Right renal cortex interstitium (tissue), 3 donors: ENCODE measurements at regions not wholly inside any gene's neighbourhood (a gene's known extent, or its start where the extent isn't known, plus 50 kb on each side); places are given as distances from the start of the nearest gene placed in this dataset.

Source experiments
- DNase-seq, 3 donors: peaks; one replicate each; pipeline ENCODE4 v3.0.0-alpha.2; 2013; ENCODE audit warnings: low read depth in 3 of 3, low spot score in 2 of 3

DNA sequence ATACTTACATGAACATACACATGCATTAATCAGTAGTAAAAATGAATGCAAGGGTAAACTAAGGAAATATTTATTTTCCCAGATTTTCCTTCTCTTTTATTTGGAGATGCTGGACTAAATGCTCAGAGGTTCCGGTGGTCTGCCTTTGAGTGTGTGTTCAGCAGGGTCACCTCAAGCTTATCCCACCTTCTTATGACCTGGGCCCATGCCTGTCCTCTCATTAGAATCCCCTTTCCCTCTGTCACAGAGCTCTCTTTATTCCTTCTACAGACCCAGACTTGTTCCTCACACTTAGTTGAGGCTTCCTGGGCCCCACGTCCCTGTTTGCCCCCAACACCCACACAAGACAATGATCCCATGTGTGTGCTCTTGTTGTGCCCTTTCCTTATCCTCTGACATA is 61.6 kb upstream of the TOP3B start:
- no peak for DNase-seq

DNA sequence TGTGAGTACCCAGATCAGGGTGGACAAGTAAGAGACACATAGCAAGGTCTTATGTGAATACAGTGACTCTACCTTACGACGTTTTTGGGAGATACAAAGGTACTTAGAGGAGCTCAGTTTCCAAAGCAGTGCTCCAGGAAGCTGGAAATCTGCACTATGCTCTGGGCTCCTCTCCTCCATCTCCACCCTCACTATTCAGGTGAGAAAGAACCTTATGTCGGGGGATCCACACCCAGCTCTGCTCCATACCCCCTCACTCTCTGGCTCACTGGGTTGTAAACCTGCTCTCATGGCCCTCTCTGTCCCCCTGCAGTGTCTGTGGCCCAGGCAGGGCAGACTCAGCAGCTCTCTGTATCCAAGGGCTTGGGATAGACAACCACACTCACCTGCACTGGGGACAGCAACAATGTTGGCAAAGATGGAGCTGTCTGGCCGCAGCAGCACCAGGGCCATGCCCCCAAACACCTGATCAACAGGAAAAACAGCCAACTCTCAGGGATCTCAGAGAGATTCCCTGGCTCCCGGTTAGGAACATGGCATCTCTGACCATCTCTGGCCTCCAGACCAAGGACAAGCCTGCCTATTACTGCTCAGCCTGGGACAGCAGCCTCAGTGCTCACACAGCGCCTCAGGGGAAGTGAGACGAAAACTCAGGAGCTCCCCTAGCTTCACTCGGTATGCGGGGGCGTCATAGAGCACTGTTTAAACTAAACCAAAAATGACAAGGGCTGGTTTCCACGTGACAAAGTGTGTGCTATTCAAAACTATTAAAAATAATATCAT is 60.9 kb upstream of the TOP3B start:
- DNase-seq = no peak

DNA sequence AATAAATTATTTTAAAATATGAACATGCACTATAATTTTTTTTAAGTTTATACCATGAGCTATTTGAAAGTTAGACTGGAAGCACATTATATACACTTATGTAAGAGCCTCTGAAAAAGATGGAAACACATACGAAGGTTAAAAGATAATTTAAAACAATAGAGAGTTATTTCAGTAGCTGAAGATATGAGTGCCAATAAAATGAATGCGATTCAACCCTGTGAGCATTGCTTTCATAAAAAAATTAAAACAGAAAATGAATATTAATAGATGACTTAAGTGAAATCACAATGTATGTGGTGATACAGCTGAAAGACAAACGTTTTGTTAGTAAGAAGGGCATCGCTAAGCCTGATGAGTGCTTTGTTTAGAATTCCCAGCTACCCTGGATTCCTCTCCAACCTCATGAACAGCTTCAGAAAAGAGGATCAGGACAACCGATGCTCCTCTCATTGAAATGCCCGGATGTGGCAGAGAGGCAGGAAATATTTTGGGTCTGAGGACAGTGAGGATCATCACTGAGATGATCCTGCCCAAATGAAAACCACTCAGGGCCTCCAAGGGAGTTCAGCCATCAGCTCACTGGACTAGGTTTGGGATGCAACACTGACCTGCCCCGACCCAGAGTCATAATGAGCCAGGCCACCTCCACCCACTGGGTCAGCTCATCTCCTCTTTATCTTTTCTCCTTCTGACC is 60.2 kb upstream of the TOP3B start:
- no peak for DNase-seq

DNA sequence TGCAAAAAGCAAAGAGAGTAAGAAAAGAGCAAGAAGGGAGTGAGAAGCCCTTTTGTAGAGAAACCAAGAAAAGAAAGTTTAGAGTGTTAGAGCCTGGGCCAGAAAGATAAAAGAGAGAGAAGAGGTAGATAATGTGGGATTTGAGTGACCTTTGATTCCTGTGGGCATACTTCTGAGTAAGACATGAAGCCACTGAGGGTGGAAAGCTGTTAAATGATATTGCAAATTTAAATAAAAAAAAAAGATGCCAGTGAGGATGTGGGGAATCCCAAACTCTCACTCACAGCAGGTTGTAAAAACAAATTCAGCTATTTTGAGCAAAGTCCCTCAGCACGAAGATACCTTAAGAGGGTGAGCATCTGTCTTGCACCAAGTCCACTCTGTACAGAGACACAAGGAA is 59.4 kb upstream of the TOP3B start:
- no peak for DNase-seq

DNA sequence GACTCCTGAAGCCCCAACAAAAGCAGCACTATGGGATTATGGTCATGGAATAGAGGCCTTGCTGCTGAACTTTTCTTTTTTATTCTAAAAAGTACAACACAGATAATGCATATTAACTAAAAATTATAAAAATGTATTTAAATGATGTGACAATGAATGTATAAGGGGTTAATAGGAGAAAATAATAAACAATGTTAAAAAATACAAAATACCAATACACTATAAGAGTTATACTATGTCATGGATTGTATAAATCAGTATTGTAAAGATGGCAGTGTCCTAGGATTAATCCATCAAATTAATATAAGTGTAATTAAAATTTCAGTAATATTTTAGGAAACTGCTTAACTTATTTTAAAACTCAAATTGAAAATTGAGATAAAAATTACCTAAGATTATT is 58.3 kb upstream of the TOP3B start:
- no peak for DNase-seq

DNA sequence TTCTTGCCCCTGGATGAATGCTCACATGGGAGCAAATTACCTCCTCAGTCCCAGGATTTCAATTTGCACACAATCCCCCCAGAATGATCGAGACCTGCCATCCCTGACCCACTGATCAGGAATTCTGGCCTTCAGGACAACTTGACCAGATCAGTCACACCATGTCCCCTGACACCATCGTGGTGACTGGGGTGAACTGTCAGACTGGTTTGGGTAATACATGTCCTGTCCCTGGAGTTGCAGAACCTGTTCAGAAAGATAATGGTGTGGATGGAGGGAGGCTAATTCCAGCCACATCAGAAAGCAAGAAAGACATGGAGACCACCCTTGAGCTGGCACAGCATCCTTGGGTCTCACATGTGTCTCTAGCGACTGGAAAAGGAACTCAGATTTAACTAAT is 57.9 kb upstream of the TOP3B start:
- DNase-seq = no peak

DNA sequence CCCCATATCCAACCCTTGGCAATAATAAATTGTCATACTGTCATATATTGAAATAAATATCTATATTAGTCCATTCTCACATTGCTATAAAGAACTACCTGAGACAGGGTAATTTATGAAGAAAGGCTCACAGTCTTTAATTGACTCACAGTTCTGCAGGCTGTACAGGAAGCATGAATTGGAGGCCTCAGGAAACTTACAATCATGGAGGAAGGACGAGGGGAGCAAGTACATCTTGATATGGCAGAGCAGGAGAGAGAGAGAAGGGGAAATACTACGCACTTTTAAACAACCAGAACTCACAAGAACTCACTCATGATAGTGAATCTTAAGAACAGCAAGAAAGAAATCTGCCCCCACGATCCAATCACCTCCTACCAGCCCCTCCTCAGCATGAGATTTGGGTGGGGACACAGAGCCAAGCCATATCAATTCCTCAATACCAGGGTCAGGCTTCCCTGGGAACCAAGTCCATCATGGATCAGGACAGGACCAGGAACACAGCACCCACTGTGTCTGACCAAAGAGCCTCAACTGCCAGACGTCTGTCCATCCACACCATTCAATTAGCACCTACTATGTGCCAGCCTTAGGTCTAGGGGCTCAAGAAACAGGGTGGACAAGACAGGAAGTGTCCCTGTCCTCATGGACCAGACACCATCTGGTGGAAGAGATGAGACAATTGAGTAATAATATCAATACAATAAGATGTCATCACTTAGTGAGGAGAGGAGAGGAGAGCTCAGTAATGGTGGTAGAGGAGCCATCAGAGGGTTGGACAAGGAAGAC is 56.9 kb upstream of the TOP3B start:
- no peak for DNase-seq

DNA sequence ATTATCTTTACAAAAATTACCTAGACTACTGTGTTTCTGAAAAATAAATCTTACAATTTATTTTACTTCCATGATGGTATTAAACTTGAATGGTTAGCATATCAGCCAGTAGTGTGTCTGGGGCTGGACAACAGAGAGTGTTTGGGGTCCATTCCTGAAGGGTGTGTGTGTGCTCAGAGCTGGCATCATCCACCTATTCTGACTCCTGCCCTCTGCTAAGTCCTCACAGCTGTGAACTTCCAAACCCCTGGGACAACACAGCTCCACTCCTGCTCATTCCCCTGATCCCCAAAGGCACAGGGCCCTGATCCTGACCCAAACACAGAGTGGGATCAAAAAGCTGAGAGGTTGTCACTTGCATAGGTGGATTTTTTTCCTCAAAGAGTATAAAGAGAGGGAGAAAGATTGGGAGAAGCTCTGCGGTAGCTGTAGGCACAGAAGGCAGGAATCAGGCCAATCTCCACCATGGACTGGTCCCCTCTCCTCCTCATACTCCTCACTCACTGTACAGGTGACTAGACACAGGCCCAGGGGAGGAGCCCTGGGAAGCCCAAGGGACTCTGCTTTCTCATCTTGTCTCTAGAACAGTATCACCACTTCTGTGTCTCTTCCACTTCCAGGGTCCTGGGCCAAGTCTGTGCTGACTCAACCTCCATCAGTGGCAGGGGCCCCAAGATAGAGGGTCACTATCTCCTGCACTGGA is 55.7 kb upstream of the TOP3B start:
- DNase-seq = no peak

DNA sequence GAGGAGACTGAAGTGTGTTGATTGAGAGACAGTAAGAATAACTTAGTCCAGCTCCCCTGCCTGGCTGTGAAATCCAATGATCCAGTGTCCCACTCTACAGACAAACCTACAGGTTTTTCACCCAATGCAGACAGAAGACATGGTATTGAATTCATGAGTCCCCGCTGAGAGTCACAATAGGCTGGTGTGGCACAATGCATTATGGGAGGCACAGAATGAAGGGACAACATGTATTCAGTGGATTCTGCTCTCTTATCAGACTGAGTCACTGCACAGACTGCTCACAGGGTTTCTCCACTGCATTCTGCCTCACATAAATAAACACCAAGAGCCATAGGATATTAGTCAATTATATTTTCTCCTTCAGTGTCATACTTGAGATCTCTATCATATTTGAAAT is 55.2 kb upstream of the TOP3B start:
- DNase-seq = no peak

DNA sequence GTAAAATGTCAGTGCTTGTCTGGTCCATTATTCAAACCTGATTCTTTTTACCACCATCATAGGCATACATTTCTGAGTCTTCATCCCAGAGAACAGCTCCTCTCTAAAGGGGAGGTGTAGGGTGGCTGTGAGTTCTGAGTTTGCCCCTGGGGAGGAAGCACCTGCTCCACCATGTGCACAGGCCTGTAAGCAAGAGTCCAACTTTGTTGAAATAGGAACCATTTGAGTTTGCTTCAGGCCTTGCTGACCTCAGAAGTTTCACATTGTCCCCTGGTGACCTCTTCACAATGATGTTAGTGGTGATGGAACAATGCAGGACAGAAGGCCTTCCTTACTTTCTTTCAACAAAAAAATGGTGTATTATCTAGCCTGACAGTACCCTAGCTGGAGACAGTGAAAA is 54.6 kb upstream of the TOP3B start:
- DNase-seq = no peak

DNA sequence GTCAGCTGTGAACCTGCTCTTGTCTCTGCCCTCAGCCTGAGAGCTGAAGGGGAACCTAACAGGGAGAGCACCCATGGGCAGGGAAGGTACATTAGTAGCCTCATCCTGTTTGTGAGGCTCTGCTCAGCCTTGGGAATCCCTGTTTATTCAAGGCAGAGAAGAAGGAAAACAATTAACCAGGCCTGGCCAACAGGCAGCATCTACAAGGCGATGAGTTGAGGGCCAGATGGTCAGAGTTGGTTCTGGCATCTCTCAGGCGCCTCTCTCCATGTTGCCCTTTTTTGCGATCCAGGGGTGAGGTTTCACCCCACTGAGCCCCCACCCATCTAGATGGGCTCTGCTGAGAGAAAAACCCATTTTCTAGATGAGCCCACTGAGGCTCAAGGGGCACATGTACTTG is 54.0 kb upstream of the TOP3B start:
- no peak for DNase-seq

DNA sequence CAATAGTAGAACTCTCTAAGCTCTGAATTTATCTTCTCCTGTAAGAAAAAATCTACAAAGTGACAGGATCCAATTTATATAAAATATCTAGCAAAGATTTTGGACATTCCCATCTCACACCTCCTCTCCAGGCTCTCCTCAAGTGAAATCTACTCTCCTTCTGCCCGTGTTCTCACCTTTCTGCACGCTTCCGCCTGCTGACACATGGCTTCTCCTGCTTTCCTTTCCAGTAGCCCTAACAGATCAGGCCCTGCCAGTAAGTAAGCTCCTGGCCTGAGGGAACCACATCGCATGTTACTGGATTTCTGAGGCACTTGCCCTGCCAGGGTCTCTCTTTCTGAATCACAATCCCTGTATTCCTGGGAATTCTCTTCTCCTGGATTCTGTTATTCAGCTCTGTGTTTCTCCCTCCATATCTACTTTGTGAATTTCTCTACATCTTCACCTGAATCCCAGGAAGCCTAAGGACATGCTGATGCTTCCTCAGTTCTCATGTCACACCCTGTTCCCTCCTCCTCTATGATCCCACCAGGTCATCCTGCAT is 53.3 kb upstream of the TOP3B start:
- no peak for DNase-seq

DNA sequence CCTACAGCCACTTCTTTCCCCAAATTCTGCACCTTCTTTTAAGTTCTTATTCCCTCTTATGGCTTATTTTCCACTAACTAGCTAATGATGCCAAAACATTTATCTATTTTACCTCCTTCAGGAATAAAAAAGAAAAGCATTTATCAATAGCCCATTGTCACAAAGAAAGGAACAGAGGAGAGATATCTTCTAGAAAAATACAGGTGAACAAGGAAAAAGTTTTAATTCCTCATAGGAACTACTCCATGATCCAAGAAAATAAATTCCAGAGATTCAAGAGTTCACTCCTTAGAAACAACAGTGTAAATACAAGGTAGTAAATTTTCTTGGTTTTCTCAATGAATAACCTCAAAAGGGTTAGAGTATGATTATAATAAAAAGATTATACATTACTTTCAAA is 52.6 kb upstream of the TOP3B start:
- DNase-seq = no peak

DNA sequence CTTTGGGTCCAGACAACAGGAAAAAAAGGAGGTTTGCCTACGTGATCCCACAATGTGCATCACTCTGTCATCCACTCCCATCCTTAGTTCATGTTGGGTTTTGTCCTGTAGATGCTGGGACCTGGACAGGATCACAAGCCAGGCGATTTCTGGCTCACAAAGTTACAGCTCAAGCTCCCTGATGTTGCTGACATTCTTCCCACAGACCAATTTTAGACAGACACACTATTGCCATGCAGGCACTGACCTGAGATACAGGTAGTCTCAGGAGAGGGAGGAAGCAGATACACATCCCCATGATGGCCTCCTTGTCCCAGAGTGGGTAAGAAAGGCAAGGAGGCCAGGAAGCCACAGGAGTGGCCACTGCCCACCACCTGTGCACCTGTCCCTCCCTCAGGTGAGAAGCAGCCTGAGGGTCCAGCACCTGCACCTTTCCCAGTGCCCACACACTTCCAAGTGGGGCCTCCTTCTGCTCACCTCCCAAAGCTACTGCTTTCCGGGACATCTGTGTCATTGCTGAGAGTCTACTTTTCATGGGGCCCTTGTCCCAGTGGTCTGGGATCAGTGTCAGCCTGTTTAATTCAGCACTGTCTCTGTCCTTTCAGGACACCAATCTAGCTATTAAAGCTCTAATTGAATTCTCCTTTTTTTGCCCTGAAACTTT is 52.0 kb upstream of the TOP3B start:
- DNase-seq = no peak

DNA sequence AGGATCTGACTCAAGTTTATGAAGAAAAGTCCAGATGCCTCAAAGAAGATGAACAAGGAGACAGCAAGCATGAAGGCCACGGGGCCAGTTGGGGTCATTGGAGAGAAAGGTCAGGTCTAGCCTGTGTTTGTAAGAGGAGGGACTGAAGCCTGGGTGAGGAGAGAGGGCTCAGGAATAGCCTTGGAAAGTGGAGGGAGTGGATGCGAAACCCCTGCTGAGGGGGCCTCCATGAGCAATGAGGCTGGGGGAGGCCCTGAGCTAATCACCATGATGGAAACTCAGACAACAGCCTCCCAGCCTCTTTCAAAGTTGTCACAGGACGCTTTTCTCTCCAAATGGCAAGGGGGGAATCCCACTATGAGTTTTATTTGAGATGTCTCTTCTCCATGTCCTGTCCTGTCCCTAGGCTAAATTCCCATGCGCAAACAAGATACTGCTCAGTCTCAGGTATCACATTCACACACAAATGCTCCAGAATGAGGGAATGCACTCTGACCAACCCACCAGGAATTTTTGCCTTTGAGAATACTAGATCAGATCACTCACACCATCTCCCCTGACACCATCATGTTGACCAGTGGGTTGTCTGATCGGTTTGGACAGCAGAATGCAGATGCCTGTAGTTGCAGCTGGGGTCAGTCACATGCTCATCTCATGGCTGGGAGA is 51.3 kb upstream of the TOP3B start:
- DNase-seq = no peak

DNA sequence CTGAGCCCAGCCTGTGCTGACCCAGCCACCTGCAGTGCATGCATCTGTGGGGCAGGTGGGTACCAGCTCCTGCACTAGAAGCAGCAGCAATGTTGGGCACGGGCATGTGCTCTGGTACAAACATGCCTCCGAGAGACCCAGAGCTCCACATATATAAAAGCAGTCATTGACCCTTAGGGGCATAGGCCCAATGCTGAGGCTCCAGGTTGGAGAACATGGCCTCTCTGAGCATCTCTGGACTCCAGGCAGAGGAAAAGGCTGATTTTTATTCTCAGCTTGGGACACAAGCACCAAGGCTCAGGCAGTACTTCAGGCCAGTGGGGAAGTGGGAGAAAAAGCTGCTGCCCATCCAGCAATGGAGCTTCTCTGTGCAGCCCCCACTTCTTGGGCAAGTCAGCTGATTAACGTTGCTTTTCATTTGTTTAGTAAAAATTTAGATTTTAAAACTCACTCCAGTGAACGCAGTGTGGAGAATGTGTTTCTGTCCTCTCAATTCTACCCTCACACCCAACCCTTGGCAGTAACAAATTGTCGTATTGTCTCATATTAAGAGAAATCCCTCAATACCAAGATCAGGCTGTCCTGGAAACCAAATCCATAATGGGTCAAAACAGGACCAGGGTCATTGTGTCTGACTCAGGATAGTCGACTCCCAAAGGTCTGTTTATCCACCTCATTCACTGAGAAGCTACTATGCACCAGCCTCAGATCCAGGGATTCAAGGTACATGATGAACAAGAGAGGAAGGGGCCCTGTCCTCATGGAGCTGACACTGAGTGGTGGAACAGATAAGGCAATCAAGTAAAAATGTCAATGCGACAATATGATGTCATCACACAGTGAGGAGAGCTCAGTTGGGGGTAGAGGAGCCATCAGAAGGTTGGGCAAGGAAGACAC is 50.6 kb upstream of the TOP3B start:
- DNase-seq = no peak

DNA sequence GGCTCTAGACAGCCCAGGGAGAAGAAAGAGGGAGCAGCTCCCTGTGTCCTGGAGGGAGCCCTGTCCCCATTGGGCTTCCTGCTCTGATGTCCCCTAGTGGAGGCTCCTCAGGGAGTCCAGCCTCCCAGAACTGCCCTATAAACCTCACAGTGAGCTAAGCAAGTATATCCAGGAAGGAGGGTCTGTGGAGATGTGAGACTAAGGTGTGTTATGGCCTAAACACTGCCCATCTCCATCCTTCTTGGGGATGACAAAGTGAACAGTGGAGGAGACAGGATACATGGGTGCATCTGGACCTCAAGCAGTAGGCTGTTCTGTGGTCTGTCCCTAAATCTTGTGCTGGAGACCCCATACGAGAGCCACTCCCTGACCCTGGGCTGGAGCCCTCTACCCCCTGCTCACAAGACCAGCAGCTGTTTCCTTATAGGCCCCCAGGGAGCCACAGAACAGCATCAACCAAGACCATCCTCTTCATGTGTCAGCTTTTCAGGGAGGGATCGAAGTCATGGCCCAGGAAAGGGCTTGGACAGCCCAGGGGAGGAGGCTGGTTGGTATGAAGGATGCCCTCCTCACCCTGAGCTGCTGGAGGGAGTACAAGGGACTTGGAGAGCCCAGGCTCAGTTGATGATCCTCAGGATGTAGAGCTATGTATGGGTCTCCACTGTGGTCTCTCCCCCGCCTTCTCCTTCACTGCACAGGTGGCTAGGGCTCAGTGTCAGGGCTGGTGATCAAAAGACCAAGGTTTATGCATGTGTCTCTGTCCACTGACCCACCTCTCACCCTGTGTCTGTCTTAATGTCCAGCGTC is 49.7 kb upstream of the TOP3B start:
- no peak for DNase-seq
